GM19238 (cell line): ENCODE measurements at regions not wholly inside any gene's neighbourhood (a gene's known extent, or its start where the extent isn't known, plus 50 kb on each side); places are given as distances from the start of the nearest gene placed in this dataset.
A peak's percentile ranks its signal among the peaks of the same experiment; 100 is the strongest.

Source experiments
- DNase-seq: peaks from one replicate; pipeline ENCODE4 v3.0.0; 2011; ENCODE audit warnings: low spot score; ENCODE audit not compliant: insufficient read length

DNA sequence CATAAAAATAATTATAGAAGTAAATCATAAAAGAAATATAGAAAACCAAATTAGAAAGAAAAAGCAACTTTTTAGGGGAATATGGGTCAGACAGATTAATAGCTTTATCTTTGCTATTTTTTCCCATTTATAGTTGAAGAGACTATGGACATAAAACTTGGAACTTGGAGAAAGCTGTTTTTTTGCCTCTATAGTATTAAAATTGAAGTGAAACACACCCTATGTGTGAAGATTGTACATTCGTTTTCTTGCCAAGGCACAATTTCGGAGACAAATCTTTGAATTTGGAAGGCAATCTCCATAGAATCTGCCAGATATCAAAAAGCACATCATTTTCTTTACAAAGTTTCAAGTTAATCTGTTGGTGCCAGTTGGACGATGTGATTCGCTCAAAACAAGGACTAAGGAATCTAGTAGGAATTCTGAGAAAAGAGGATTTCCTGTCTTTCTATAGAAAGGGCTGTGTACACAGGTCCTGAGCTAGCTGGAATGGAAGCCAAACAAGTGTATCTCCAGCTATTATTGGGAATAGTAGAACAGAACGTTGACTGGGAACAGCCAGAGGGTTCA, 156.3 kb downstream of the SLC7A11 start:
- DNase-seq = no peak

DNA sequence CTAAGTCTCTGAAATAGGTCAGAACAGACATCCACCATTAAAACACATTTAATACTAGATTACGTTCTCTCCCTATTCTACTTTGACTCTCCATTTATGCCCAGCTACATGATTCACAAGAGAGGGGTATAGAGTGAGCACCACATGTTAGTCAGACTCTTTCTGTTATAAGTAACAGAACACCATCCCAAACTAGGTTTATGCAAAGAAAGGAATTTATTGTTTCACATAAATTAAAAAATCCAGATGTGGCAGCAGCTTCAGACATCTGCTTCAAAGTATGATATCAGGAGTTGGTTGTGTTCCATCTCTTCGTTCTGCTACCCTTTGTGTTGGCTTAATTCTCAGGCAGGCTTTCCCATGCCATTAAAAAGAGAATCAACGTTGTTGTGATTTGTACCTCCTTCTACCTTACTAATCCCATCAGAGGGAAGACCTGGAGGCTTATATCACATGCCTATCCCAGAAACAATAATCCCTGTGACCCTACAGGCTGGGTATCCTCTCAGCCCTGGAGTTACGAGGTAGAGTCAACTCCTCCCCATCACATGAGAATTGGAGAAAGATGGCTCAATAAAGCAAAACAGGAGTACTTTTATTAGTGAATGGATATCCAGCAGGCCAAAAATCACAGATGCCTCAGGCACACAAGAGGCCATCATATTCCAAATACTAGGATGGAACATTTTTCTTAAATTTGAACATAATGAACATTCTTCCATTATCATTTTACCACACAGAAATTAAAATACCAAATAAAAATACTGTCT, 163.2 kb downstream of the SLC7A11 start:
- DNase-seq = no peak

DNA sequence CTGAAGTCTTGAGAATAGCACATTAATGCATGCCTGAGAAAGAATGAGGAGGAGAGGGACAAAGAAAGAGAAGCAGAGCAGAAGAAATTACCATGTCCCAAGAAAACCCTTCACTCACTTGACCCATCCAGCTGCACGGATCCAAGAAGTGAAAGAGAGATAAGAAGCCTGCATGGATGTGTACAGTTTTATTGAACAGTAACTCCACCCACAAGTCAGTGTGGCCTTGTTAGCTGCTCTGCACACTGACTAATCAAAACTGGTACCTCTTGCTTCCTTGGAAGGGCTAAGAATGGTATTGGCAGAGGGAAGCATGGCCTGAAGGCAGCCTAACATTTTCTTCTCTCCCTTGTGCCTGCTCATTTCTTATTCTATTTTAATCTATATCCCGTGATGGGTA, 163.9 kb downstream of the SLC7A11 start:
- no peak for DNase-seq

DNA sequence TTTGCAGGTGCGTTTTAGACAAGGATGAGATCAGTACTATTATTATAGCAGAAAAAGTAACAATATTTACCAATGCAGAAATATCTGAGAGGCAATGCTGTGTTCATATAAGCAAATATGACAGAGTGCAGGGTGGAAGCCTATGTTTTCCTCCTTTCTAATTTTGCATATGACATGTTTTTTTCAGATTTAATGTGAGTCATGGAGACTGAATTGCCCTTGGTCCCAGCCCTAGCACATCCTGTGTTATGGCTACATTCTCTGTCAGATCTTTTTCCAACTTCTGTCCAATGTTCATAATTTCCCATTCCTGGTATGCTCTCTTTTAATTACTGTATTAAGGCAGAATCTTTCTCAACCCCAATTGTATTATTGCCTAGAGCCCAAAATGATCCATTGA, 165.6 kb downstream of the SLC7A11 start:
- DNase-seq = no peak

DNA sequence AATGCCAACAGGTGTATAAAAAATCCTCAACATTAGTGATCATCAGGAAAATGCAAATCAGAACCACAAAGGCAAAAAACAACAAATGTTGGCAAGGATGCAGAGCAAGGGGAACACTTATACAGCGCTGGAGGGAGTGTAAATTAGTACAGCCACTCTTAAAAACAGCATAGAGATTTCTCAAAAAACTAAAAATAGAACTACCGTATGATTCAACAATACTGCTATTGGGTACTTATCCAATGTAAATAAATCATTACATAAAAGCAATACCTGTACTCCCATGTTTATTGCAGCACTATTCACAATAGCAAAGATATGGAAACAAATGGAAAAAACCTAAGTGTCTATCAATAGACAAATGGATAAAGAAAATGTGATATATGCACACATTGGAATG, 171.3 kb downstream of the SLC7A11 start:
- DNase-seq = no peak

DNA sequence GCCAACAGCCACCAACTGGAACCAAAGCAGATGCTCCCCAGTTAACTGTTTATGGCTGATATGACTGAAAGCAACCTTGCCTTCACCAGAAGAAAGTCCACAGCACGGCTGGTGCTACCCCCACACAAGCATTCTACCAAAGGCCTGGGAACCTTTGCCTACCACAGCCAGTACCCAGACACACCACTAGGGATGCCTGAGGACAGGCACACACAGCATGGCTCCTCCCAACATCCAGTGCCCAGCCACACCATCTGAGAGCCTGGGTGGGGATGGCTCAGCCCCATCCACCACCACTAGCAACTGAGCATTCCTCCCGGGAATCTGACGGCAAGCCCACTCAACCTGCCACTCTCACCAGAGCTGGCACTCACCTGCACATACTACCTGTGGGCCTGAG, 178.6 kb downstream of the SLC7A11 start:
- DNase-seq = no peak

DNA sequence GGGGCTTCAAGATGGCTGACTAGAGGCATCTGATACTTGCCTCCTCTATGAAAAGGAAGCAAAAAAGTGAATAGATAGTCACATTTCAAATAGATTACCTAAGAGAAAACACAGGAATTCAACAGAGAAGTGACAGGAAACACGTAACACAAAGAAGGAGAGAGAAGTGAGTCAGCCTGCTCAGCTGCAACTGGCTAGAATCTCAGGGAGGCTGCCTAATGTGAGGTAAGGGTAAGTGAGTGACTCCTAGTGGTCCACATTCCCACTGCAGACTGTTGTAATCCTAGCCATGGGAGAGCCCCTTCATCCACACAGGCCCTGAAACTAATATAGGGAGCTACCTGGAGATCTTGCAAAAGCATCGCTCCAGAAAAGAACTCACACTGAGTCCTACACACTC, 179.2 kb downstream of the SLC7A11 start:
- no peak for DNase-seq

DNA sequence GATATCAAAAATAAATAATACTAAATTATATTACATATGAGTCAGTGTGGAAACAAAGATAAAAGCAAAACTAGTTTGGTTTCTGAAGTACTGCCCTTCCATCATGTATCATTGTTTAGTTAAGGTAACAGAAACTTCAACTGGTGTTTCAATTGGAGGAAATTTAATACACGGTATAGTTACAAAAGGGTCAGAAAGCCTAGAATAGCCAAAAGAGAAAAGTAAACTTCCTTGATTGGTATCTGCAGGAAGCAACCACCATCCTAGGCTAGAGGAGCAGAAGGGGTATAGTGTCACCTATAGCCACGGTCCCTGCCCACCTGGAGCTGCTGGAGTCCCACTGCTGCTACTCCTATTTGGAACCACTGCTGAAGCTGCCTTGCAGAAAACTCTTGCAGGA, 185.6 kb downstream of the SLC7A11 start:
- no peak for DNase-seq

DNA sequence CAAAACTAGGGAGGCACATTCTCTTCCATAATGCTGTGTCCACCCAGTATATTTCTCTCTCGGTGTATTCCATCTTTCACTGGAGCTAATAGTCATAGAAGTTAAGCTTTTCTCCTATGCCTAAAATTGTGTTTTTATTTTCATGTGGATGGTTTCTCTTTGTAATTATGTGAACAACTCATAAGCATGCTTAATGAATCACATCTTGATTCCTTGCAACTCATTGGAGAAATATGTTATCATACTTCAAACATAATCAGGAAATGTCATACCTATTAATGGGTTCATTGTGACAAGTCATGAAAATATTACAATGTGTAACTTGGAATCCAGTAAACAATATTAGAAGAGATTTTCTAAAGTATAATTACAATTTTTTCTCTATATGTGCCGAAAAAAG, 186.3 kb downstream of the SLC7A11 start:
- no peak for DNase-seq

DNA sequence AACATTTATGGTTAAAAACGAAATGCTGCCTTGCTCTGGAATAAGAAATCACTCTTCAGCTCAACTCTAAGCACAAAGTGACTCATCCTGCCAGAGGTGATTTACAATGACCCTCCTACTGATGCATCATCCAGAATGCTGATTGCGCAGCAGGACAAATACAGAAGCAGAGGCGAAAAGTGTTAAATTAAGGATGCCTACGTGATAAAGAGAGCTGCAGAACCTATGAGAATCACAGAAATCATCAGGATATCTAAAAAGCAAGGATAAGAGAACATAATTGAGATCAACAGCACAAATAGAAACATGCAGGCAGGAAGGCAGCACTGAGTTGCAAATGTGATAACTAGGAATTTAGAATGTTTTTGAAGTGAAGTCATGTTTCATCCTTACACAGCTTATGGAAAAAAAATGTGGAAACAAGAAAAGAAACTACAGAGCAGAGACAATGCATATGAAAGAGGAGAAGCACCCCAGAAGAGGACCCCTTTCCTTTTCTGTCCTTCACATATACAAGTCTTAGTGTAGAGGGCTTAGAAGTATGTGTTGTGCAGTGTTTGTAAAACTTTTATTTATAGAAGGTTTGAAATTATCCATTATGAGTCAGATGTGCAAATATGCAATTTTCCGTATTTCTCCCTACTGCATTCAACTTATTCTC, 188.4 kb downstream of the SLC7A11 start:
- no peak for DNase-seq

DNA sequence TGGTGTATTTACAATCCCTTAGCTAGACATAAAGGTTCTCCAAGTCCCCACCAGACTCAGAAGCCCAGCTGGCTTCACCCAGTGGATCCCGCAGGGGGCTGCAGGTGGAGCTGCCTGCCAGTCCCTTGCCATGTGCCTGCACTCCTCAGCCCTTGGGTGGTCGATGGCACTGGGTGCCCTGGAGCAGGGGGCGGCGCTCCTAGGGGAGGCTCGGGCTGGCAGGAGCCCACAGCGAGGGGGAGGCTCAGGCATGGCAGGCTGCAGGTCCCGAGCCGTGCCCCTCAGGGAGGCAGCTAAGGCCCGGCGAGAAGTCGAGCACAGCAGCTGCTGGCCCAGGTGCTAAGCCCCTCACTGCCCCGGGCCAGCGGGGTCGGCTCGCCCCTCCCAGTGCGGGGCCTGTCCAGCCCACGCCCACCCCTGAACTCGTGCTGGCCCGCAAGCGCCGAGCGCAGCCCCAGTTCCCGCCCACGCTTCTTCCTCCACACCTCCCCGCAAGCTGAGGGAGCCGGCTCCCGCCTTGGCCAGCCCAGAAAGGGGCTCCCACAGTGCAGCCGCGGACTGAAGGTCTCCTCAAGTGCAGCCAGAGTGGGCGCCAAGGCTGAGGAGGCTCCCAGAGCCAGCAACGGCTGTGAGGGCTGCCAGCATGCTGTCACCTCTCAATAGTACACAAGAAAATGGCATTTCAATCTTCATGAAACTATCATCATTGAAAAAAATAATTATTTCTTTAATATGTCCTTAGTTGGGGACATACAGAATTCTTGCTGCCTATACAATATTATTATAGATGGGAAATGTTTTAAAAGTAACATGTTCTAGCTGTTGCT, 189.1 kb downstream of the SLC7A11 start:
- no peak for DNase-seq

DNA sequence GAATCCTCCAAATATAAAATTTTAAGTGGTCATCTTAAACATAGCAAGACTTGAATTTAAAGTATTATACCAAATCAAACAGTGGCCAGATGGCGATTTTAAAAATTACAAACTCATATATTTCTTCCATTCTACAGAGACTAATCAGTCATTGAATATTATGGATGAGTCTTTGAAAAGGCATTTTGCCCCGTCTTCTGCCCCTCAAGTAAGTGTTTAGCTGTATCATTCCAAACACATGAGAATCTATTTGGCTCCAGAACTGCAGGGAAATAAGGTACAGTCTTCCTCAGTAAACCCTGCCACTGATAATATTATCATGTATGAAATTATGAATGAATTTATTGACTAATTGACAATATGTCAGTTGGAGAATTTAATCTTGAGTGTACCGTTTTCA, 191.0 kb downstream of the SLC7A11 start:
- DNase-seq = no peak

DNA sequence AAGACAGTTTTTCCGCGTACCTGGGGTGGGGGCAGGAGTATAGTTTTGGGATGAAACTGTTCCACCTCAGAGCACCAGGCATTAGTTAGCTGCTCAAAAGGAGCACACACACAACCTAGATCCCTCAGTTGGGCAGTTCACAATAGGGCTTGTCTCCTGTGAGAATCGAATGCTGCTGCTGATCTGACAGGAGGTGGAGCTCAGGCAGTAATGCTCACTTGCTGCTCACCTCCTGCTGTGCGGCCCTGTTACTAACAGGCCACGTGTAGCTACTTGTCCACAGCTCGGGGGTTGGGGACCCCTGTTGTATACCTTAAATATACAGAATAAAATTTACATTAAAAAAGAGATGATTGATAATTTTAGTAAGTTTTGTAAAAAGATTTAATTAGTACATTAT, 191.5 kb downstream of the SLC7A11 start:
- no peak for DNase-seq

DNA sequence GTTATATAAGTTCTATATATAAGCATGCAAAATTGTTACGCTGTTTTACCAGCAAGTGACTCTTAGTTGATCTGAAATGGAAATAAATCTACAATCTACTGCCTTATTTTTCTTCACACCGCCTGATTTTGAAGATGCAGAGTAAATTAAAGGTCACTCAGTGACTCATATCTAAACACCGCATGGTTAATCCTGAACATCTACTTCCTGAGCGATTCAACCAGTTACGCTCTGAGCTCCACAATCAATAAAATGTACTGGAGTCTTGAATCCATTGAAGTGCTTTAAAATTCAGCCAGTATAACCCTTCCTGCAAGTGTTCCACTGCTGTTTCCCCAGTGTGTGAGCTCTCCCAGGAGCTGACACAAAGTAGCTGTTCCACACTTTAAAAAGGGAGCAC, 192.8 kb downstream of the SLC7A11 start:
- DNase-seq = no peak

DNA sequence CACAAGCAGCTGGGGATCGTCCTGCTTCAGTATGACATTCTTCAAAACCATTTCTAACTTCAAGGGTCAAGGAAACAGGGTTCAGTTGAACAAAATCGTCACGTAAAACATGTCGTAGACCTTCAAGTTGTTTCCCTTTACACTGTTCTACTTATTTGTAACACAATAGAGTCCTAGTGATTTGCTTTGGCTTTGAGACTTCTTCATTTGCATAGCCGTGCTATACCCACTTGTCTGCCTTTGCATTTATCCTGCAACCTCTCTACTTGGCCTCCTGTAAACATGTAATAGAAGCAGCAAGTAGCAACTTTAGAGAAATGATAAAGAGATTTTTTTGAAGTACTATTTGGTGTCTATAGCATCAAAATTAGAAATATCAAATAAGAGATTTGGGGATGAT, 194.9 kb downstream of the SLC7A11 start:
- DNase-seq = no peak

DNA sequence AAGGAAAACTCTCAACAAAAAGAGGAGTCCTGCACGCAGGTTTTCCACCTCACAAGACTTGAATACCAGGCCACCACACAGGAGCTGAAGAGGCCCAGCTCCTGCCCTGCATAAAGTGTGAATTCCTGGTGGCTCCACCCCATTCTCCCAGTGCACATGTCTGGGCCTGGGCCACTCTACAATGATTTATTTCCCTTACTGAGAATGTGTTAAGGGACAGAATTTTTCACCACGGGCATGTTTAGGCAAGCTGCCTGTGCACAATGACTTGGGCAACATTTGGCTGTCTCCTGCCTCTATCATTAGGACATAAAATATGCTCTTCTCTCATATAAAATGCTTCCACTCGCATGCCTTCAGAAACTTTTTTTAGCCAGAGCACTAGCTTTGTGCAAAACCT, 197.1 kb downstream of the SLC7A11 start:
- no peak for DNase-seq

DNA sequence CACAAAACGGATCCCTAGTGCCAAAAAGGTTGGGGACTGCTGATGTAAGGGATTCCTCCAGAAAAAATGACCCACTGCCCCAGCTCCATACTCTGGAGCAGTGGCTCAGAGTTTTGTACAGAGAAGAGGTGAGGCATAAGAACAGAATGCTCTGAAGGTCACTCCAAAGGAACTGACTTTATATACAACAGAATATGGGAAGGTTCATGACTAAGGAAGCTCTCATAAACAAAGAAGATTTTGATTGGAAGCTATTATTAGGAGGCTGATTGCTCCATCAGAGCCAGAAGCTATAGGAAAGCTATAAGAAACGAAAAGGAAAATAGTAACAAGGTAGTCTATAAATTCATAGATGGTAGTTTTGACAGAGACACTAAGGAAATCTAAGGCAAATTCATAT, 203.1 kb downstream of the SLC7A11 start:
- no peak for DNase-seq

DNA sequence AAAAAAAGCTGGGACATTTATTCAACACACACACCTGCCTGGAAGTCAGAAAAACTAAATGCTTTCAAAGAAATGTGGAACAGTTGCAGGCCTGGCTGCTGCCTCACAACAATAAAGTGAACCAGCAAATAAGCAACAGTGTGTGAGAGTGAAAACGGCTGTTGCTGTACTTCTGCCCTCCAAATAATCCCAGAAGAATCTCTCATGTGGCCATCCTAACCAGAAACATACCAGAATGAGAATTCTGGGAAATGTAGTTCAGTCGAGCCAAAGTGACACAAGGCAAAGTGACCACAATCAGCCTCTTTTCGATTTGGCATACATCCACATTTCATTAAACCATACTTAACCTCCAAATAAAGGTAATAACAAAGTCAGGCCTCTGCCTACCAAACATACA, 204.5 kb downstream of the SLC7A11 start:
- DNase-seq = no peak

DNA sequence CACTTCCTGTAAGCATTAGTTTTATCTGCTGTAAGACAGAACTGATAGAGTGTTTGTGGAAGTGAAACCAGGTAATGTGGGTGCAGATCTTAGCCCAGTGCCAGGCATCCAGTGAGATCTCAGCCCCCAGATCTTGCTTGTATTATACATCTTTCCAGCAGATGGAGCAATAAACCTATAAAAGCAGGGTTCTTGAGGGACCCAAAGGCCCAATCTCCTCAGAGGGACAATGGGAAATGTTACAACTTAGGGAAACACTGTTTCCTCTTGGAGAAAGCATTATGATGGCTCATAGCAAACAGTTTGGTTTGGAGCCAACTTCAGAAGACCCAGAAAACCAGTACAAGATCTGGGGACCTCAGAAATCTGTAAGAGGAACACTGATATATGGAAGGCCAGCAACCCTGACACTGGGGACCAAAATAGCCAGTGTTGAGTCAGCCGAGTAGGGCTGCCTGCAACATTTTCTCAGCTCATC, 206.3 kb downstream of the SLC7A11 start:
- peak; percentile 39 for DNase-seq

DNA sequence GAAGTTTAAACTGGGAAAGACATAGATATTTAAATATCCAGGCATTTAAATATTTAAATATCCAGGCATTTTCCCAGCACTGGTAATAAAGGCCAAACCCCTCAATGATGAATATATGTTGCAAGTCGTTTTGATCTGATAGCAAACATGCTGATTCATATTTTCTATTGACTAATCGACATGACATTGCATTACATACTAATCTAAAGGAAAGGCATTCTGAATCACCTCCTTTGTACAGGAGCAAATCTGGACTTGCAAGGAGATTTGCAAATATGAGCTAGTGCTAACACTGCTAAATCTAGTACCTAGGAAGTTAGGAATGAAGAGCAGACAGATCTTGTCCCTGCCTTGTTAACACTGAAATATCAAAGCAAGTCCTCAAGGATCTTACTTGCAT, 207.3 kb downstream of the SLC7A11 start:
- DNase-seq = no peak

DNA sequence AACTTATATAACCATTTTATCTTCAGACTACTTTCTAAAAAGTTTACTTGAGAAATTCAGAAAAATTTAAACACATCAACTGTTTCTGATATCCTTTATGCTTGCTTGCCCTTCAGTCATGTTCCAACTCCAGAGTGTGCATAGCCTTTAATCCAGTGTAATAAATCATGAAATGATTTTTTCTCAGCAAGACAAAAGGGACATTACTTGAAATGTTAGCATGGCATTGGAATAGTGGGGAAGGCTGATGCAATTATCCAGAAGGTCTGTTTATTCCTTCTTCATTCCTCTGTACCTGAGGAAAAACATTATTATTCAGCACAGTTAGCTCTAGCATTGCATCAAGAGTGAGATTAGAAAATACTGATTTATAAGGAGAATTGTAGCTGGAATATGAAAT, 209.9 kb downstream of the SLC7A11 start:
- DNase-seq = no peak

DNA sequence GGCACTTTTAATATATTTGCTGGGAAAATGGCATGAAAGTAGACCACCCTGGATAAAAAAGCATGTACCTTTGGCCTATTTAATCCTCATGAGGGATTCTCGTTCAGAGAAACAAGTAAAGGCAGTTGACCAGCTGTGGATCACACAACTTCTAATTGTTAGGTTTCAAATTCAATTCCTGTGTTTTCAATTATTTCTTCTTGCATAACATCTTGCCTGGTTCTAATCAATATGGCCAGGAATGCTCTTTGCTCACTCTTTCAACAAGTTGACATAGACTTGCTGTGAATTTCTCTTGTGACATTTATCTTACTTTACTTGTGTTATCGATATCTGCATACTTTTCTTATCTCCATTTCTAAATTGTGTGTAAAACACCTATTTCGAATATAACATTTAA, 211.8 kb downstream of the SLC7A11 start:
- DNase-seq = no peak
